Activated gamma-delta T cell treated with anti-CD3 and anti-CD28 coated beads, Interleukin-2, amount 50 U/mL, for 16 hours (primary cell): ENCODE measurements at regions not wholly inside any gene's neighbourhood (a gene's known extent, or its start where the extent isn't known, plus 50 kb on each side); places are given as distances from the start of the nearest gene placed in this dataset.
"Not testable (repeated sequence)": the region's sequence is repeated elsewhere in the genome, so short reads cannot be mapped to it uniquely, and the experiment has no call there.

Source experiments
- DNase-seq: peaks from one replicate; pipeline ENCODE4 v3.0.0-alpha.2; 2020; ENCODE audit warnings: low read depth

GRCh38 chr3:14252321-14253021, 73.9 kb downstream of the LSM3 start:
- DNase-seq: no peak

GRCh38 chr3:14253022-14253706, 74.5 kb downstream of the LSM3 start:
- no peak for DNase-seq

DNA sequence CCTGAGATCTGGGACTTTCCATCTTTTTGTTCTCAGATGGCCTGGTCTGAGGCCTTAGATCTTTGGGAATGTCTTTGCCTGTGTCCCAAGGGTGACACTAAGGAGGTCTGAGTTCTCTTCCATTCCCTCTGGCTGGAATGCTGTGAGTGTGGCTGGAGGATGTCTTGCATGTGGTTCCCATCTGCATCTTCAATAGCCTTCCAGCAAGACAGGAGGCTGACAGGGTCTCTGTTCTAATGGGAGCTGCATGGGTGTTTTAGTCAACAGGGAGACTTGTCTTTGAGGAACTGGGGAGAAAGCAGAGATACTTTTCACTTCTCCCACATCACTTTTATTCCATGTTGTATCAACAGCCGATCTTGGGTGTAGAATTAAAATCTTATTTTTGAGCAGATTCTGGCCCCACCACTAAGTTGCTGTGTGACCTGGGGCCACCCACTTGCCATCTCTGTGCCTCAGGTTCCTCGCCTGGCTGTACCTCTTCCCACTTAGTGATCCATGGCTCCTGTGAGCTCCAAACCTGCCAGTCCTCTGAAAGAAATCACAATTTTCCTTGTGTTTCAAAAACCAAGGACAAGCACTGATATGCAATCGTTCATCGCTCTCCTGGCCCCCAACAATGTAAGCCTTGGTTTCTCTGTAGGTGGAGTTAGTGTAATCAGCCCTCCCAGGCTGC, 75.2 kb downstream of the LSM3 start:
- DNase-seq: no peak

- DNase-seq: no peak
Observed at GRCh38 chr3:14254812-14255702, 76.4 kb downstream of the LSM3 start.

GRCh38 chr3:14256046-14256445, 77.4 kb downstream of the LSM3 start:
- DNase-seq: no peak

DNA sequence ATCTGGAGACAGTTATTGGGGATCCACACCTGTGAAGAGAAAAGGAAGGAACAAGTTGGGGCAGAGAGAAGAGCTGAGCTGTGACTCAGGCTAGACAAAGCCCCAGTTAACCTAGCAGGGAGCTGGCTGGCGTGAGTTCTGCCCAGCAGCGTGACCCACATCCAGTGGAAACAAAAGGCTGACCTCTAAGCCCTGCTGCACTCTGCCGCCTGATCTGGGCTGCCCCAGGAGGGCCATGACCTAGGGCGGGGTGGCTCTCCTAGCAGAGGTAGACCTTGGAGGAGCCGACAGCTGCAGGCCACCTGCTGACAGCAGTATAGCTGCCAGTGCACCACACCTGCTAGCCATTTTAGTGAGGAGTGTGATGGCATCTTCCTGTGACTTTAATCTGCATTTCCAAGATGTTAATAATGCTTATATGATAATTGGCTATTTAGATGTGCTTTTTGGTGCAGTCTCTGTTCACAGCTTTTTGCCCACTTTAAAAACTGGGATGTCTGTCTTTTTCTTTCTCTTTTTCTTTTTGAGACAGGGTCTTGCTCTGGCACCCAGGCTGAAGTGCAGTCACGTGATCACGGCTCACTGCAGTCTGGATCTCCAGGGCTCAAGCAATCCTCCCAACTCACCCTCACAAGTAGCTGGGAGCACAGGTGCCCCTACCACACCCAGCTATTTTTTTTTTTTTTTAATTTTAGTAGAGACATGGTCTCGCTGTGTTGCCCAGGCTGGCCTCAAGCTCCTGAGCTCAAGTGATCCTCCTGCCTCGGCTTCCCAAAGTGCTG, 78.1 kb downstream of the LSM3 start:
- no peak for DNase-seq

DNA sequence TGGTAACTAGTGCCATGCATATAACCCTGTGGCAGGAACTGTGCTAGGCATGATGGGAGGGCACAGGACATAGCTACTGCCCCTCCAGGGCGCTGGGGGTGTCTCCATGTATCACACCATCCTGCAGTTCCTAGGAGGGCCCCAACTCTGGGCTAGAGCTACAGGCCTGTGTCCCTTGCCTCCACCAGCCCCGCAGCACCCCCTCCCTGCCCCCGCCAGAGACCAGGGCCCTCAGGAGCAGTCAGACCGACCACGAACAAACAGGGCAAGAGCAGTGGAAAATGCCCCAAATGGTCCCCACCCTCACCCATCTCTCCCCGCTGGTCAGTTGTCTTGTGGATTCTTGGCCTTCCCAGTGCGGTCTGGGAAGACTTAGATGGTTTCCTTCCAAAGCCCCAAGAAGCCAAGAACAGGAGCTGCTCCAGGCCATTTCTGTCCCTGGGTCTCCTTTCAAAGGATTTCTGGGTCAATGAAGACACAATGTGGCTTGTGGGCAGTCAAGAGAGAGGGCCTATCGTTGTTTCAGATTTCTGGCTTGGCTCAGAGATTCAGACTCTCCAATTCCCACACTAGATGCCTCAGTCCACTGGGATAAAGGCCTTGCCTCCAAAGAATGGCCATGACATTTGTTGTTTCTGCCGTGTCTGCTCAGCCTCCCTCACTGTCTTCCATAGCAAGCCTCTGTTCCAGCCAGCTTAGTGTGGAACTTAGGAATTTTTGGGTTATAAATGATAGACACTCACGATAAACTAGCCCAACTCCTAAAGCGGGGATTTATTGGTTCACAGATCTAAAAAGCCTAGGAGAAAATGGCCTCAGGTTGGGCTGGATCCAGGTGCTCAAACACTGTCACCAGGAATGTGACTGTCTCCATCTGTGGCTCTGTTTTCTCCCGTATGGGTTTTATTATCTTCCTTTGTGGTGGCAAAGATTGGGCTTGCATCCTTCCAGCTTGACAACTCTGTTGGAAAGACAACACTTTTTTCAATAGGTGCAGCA, 80.6 kb downstream of the LSM3 start:
- no peak for DNase-seq

GRCh38 chr3:14260463-14260862, 81.8 kb downstream of the LSM3 start:
- no peak for DNase-seq

DNA sequence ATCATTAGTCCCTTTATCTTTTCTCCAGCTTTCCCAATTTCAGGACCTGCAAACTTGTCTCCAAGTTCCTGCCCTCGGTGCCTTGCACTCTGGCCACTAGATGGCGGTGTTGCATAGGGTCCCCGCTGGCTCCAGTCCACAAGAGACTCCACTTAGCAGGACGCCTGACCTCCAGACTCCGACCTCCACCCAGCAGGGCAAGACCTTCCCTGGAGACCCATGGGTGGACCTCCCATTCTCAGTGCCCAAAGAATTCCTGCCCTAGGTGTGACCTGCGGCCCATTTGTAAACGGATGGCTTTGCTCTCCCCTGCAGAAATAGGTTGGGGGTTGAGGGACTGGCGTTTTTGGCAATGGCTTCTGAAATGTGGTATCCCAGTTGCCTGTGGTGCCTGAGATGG, 82.6 kb downstream of the LSM3 start:
- peak; percentile 69 for DNase-seq

GRCh38 chr3:14262212-14262611, 83.6 kb downstream of the LSM3 start:
- DNase-seq: no peak

- no peak for DNase-seq
Observed at GRCh38 chr3:14262867-14263266, 84.2 kb downstream of the LSM3 start.

- DNase-seq: no peak
Observed at GRCh38 chr3:14263317-14264005, 84.8 kb downstream of the LSM3 start.

DNA sequence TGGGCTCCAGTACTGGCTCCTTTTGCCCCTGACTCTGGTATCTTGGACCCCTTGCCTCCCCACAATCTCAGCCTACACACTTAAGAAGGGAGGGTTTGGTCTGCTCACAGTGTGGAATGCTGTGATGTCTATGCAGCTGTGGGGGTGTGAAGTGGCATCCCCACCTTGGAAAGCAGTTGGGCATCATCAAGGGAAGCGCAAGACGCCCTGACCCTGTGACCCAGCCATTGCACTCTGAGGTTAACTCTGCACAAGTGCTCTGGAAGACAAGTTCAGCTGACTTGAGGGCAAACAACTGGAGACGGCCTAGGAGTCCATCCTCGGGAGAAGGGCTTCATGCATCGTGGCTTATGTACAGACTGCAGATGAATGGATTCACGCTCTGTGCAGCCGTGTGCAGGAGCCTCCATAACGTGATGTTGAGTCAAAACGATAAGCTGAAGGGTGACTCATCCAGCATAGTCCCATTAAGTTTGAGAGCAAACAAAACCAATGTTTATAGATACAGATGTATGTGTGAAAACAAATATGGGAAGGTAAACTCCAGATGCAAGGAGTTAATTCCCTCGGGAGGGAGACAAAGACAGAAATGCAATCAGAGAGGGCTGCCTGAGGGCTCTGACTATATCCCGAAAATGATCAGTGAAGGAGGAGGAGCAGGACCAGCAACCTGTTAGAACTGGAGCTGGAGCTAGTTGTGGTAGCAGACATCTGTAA, 86.8 kb downstream of the LSM3 start:
- DNase-seq: no peak

DNA sequence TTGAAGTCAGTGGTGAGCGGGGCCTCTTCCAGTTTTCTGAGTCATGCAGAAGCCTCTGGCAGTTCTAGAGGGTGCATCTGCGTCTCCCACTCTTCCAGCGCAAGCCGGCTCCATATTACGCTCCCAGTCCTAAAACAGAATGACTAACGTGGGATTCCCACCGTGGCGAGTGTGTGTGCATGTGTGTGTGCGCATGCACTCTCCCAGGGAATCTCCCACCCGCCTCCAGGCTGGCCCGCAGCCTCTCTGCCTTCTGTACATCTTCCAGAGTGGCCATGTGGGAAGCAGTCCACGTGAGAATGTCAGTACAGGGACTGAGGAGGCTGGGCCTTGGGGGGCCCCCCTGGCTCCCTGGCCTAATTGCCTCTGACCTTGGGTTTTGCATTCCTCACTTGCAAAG, 87.7 kb downstream of the LSM3 start:
- DNase-seq: no peak

- DNase-seq: no peak
Observed at GRCh38 chr3:14267976-14268375, 89.4 kb downstream of the LSM3 start.

GRCh38 chr3:14268897-14269296, 90.3 kb downstream of the LSM3 start:
- no peak for DNase-seq

- DNase-seq: not testable (repeated sequence)
Observed at GRCh38 chr3:14272041-14272958, 93.7 kb downstream of the LSM3 start.
